ENCODE measurements at regions not wholly inside any gene's neighbourhood (a gene's known extent, or its start where the extent isn't known, plus 50 kb on each side); places are given as distances from the start of the nearest gene placed in this dataset.

DNA sequence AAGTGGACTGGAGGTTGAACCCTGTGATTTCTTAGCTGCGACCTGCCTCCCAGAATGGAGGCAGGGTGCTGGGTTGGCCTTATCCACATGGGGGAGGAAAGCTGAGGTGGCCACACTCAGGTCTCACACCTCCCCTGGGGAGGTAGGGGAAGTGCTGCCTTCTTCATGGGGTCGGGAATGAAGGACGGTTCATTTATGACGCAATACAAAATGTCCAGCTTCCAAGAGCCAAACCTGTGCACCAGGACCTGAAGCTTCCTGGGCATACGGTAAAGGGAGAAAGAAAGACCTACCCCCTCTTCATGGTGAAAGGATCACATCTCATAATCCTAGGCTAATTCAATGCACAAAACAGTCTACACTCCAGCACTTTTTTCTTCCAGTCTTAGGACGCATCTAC lies 150.6 kb upstream of the CDYL start:
- no peak for DNase-seq
- H3K9me3 ChIP-seq (replicated peaks in 1 of 3) = peaks cover 0 to 9% (median 0%) of the 10 kb centered on the region in 3 donors
- no peaks in the 10 kb centered on the region for H3K27me3 ChIP-seq
- H3K4me1 ChIP-seq (replicated peaks in 1 of 2) = no peaks in the 10 kb centered on the region
- no peaks in the 10 kb centered on the region for H3K36me3 ChIP-seq (replicated peaks in 1 of 2)
- WGBS, 4 donors = 80 to 95% (median 83%) methylated on average over 6 of the region's 6 CpGs
- intact Hi-C loops (cut with DNase I) = no loop called here
- H3K27ac ChIP-seq = no peak overlapping the region
- no peak overlapping the region for H3K4me3 ChIP-seq
- TF ChIP-seq POLR2A (IDR thresholded peaks at IDR 0.05) = no peak
- TF ChIP-seq, protein P1, sequence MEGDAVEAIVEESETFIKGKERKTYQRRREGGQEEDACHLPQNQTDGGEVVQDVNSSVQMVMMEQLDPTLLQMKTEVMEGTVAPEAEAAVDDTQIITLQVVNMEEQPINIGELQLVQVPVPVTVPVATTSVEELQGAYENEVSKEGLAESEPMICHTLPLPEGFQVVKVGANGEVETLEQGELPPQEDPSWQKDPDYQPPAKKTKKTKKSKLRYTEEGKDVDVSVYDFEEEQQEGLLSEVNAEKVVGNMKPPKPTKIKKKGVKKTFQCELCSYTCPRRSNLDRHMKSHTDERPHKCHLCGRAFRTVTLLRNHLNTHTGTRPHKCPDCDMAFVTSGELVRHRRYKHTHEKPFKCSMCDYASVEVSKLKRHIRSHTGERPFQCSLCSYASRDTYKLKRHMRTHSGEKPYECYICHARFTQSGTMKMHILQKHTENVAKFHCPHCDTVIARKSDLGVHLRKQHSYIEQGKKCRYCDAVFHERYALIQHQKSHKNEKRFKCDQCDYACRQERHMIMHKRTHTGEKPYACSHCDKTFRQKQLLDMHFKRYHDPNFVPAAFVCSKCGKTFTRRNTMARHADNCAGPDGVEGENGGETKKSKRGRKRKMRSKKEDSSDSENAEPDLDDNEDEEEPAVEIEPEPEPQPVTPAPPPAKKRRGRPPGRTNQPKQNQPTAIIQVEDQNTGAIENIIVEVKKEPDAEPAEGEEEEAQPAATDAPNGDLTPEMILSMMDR (IDR thresholded peaks at IDR 0.05) = no peak

DNA sequence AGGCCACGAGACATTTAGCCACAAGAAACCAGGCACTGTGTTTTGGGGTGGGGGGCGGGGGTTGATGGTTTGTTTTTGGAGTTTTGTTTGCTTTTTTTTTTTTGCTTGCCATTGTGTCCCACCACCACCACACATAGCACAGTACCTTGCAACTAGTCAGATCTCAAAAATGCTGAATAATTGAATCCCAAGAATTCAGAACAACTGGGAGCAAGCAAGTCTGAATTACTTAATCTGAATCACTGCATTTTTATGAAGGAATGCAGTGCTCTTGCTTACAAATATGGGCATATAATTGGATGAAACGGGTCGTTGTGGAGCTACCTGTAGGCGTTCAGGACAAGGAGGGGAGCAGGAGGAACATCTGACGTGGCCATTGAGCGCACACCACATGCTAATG lies 151.5 kb upstream of the CDYL start:
- no peak for DNase-seq
- no peaks in the 10 kb centered on the region for H3K36me3 ChIP-seq (replicated peaks in 1 of 2)
- H3K4me3 ChIP-seq = no peak overlapping the region
- intact Hi-C loops (cut with DNase I) = no loop called here
- TF ChIP-seq, protein P1 (IDR thresholded peaks at IDR 0.05) = no peak
- TF ChIP-seq POLR2A (IDR thresholded peaks at IDR 0.05) = no peak
- WGBS, 4 donors = 77 to 84% (median 81%) methylated on average over 7 of the region's 7 CpGs
- no peak overlapping the region for H3K27ac ChIP-seq
- no peaks in the 10 kb centered on the region for H3K4me1 ChIP-seq (replicated peaks in 1 of 2)
- no peaks in the 10 kb centered on the region for H3K27me3 ChIP-seq
- H3K9me3 ChIP-seq (replicated peaks in 1 of 3) = peaks cover 0 to under 1% (median 0%) of the 10 kb centered on the region in 3 donors

DNA sequence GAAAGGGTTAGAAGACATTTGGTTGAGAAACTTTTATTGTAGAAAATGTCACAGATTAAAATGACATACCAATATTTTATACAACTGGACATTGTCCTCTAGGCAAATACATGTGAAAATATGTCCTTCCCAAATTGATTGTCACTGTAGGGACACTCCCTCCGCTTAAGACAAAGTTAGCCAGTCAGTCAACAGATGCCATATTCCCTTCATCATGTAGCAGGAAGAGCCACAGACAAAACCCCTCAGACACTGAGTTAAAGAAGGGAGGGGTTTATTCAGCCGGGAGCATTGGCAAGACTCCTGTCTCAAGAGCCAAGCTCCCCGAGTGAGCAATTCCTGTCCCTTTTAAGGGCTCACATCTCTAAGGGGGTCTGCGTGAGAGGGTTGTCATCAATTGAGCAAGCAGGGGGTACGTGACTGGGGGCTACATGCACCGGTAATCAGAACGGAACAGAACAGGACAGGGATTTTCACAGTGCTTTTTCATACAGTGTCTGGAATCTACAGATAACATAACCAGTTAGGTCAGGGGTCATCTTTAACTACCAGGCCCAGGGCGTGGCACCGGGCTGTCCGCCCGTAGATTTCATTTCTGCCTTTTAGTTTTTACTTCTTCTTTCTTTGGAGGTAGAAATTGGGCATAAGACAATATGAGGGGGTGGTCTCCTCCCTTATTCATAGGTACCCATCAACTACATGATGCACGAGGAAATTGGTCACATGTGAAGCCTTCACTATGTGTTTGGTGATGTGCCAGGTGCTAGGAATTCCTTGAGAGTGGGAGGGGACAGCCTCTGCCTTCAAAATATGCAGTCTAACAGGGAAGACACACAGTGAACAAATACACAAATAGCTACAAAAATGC lies 155.7 kb upstream of the CDYL start:
- Histone ChIP-seq H3K27me3 (peaks cover 4% of the 10 kb centered on the region), H3K27ac (no peak overlapping the region), H3K4me1 (replicated peaks in 1 of 2) (no peaks in the 10 kb centered on the region), H3K9me3 (replicated peaks in 1 of 3) (no peaks in the 10 kb centered on the region), H3K36me3 (replicated peaks in 1 of 2) (no peaks in the 10 kb centered on the region), H3K4me3 (no peak overlapping the region)
- WGBS, 4 donors = 85 to 91% (median 89%) methylated on average over 12 of the region's 12 CpGs
- TF ChIP-seq, protein P1 (IDR thresholded peaks at IDR 0.05) = no peak
- no peak for TF ChIP-seq POLR2A (IDR thresholded peaks at IDR 0.05)
- no peak for DNase-seq
- intact Hi-C loops (cut with DNase I) = no loop called here

DNA sequence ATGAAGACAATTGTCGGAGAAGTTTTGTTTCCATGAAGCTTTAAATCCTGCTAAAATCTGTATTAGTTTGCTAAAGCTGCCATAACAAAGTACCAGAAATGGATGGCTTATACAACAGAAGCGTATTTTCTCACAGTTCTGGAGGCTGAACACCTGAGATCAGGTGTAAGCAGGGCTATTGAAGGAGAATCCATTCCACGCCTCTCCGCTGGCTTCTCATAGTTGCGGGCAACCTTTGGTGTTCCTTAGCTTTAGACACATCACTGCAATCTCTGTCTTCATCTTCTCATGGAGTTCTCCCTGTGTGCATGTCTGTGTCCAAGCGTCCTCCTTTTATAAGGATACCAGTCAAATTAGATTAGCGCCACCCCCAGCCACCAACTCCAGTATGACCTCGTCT lies 159.9 kb upstream of the CDYL start:
- H3K4me1 ChIP-seq (replicated peaks in 1 of 2) = peaks cover 0 to 8% of the 10 kb centered on the region in 2 donors
- H3K27me3 ChIP-seq = peaks cover 4% of the 10 kb centered on the region
- WGBS, 4 donors = 87 to 90% (median 89%) methylated on average over 8 of the region's 8 CpGs
- intact Hi-C loops (cut with DNase I) = no loop called here
- H3K27ac ChIP-seq = no peak overlapping the region
- no peak overlapping the region for H3K4me3 ChIP-seq
- no peak for DNase-seq
- H3K36me3 ChIP-seq (replicated peaks in 1 of 2) = no peaks in the 10 kb centered on the region
- TF ChIP-seq, protein P1 (IDR thresholded peaks at IDR 0.05) = no peak
- no peak for TF ChIP-seq POLR2A (IDR thresholded peaks at IDR 0.05)
- no peaks in the 10 kb centered on the region for H3K9me3 ChIP-seq (replicated peaks in 1 of 3)

Measured in adrenal gland (tissue), 9 donors.